ENCODE measurements at regions not wholly inside any gene's neighbourhood (a gene's known extent, or its start where the extent isn't known, plus 50 kb on each side); places are given as distances from the start of the nearest gene placed in this dataset.

- H3K4me3 ChIP-seq (ENCODE audit: low read depth, poor library complexity, severe bottlenecking): no peak overlapping the region
- no peak for DNase-seq (ENCODE audit: low spot score in 2 of 2)
- TF ChIP-seq CTCF (IDR thresholded peaks at IDR 0.05): no peak
- TF ChIP-seq POLR2A (IDR thresholded peaks at IDR 0.05): no peak
- intact Hi-C loops (cut with DNase I; ENCODE audit: low total_unique reads): no loop called here
- WGBS, 2 donors: 73 to 84% methylated on average over 3 of the region's 3 CpGs
These were observed 57.4 kb upstream of the DUSP22 start for GRCh38 chr6:234706-235372.

GRCh38 chr6:235763-236360 lies 56.4 kb upstream of the DUSP22 start:
- intact Hi-C loops (cut with DNase I; ENCODE audit: low total_unique reads): no loop called here

GRCh38 chr6:236519-236918 lies 55.8 kb upstream of the DUSP22 start:
- no peak for DNase-seq (ENCODE audit: low spot score in 2 of 2)
- intact Hi-C loops (cut with DNase I; ENCODE audit: low total_unique reads): no loop called here
- no peak overlapping the region for H3K4me3 ChIP-seq (ENCODE audit: low read depth, poor library complexity, severe bottlenecking)
- TF ChIP-seq CTCF (IDR thresholded peaks at IDR 0.05) (no peak), POLR2A (IDR thresholded peaks at IDR 0.05) (no peak)
- WGBS, 2 donors: 77 to 81% methylated on average over 6 of the region's 6 CpGs

More at GRCh38 chr6:235763-236360, 56.4 kb upstream of the DUSP22 start:
- no peak for TF ChIP-seq CTCF (IDR thresholded peaks at IDR 0.05)
- TF ChIP-seq POLR2A (IDR thresholded peaks at IDR 0.05): no peak
- no peak for DNase-seq (ENCODE audit: low spot score in 2 of 2)
- H3K4me3 ChIP-seq (ENCODE audit: low read depth, poor library complexity, severe bottlenecking): no peak overlapping the region
- 10 to 13% methylated on average over 2 of the region's 2 CpGs for whole genome bisulfite sequencing, 2 donors

- H3K4me3 ChIP-seq (ENCODE audit: low read depth, poor library complexity, severe bottlenecking): no peak overlapping the region
- TF ChIP-seq POLR2A (IDR thresholded peaks at IDR 0.05): no peak
- TF ChIP-seq CTCF (IDR thresholded peaks at IDR 0.05): no peak
- 68 to 76% methylated on average over 3 of the region's 3 CpGs for WGBS, 2 donors
- intact Hi-C loops (cut with DNase I; ENCODE audit: low total_unique reads): no loop called here
- DNase-seq (ENCODE audit: low spot score in 2 of 2): no peak
These were observed 52.1 kb upstream of the DUSP22 start for GRCh38 chr6:240151-240550.

GRCh38 chr6:241336-241865 lies 50.9 kb upstream of the DUSP22 start:
- intact Hi-C loops (cut with DNase I; ENCODE audit: low total_unique reads): no loop called here
- no peak for DNase-seq (ENCODE audit: low spot score in 2 of 2)
- WGBS, 2 donors: 51 to 59% methylated on average over 5 of the region's 5 CpGs
- TF ChIP-seq CTCF (IDR thresholded peaks at IDR 0.05) (no peak), POLR2A (IDR thresholded peaks at IDR 0.05) (no peak)
- no peak overlapping the region for H3K4me3 ChIP-seq (ENCODE audit: low read depth, poor library complexity, severe bottlenecking)

Data from lower leg skin (tissue), 4 donors.